Smooth muscle cell (in vitro differentiated cells): ENCODE measurements at regions not wholly inside any gene's neighbourhood (a gene's known extent, or its start where the extent isn't known, plus 50 kb on each side); places are given as distances from the start of the nearest gene placed in this dataset.

ENCODE experiments used
- DNase-seq: peaks from one replicate; lab custom pipeline; 2025; ENCODE audit not compliant: unreplicated experiment; lab: John Stamatoyannopoulos, UW
- H2AFZ ChIP-seq: fragments of 200-600 bp; sonication (generic); 2 replicates; pipeline ENCODE4 v1.6.0; 2016; ENCODE audit warnings: antibody characterized with exemption, low read depth, mild to moderate bottlenecking
- H3F3A ChIP-seq: fragments of 200-600 bp; sonication (generic); 2 replicates; pipeline ENCODE4 v1.6.0; 2017; ENCODE audit warnings: antibody characterized with exemption, low read depth
- H3K27ac ChIP-seq: fragments of 200-600 bp; sonication (generic); 2 replicates; pipeline ENCODE4 v1.5.1; 2016; ENCODE audit warnings: low read depth, mild to moderate bottlenecking
- H3K27me3 ChIP-seq: fragments of 200-600 bp; sonication (generic); 2 replicates; pipeline ENCODE4 v1.6.1; 2016; ENCODE audit warnings: low read depth, mild to moderate bottlenecking
- H3K36me3 ChIP-seq: fragments of 200-600 bp; sonication (generic); 2 replicates; pipeline ENCODE4 v1.5.1; 2016; ENCODE audit warnings: low read depth
- H3K4me1 ChIP-seq: fragments of 200-600 bp; sonication (generic); 2 replicates; pipeline ENCODE4 v1.5.1; 2016; ENCODE audit warnings: low read depth
- H3K4me2 ChIP-seq: fragments of 200-600 bp; sonication (generic); 2 replicates; pipeline ENCODE4 v1.6.0; 2016; ENCODE audit warnings: mild to moderate bottlenecking
- H3K4me3 ChIP-seq: fragments of 200-600 bp; sonication (generic); 2 replicates; pipeline ENCODE4 v1.5.1; 2016; ENCODE audit warnings: mild to moderate bottlenecking
- H3K79me2 ChIP-seq: fragments of 200-600 bp; sonication (generic); 2 replicates; pipeline ENCODE4 v1.6.0; 2016; ENCODE audit warnings: low read depth, mild to moderate bottlenecking
- H3K9ac ChIP-seq: fragments of 200-600 bp; sonication (generic); 2 replicates; pipeline ENCODE4 v1.6.0; 2016; ENCODE audit warnings: low read depth
- H3K9me3 ChIP-seq: fragments of 200-600 bp; sonication (generic); replicated peaks from 2 replicates; pipeline ENCODE4 v1.5.1; 2016; ENCODE audit warnings: low read depth
- H4K20me1 ChIP-seq: fragments of 200-600 bp; sonication (generic); 2 replicates; pipeline ENCODE4 v1.6.0; 2016; ENCODE audit warnings: low read depth
- WGBS: methylation state at CpG from one replicate; pipeline ENCODE4 v1.1.7; 2016; ENCODE audit warnings: low lambda C conversion rate; 5-methylcytosine and 5-hydroxymethylcytosine counted together
- TF ChIP-seq, protein P1 (sequence below): fragments of 200-600 bp; sonication (generic); IDR thresholded peaks from 2 replicates; pipeline ENCODE4 v1.5.1; 2017; ENCODE audit warnings: borderline replicate concordance, mild to moderate bottlenecking, antibody characterized with exemption; ENCODE audit not compliant: insufficient read depth, poor library complexity, severe bottlenecking

- TF ChIP-seq, protein P1, sequence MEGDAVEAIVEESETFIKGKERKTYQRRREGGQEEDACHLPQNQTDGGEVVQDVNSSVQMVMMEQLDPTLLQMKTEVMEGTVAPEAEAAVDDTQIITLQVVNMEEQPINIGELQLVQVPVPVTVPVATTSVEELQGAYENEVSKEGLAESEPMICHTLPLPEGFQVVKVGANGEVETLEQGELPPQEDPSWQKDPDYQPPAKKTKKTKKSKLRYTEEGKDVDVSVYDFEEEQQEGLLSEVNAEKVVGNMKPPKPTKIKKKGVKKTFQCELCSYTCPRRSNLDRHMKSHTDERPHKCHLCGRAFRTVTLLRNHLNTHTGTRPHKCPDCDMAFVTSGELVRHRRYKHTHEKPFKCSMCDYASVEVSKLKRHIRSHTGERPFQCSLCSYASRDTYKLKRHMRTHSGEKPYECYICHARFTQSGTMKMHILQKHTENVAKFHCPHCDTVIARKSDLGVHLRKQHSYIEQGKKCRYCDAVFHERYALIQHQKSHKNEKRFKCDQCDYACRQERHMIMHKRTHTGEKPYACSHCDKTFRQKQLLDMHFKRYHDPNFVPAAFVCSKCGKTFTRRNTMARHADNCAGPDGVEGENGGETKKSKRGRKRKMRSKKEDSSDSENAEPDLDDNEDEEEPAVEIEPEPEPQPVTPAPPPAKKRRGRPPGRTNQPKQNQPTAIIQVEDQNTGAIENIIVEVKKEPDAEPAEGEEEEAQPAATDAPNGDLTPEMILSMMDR: no peak
- Histone ChIP-seq H3K79me2 (no peaks in the 10 kb centered on the region), H2AFZ (no peak overlapping the region), H3K4me3 (no peak overlapping the region), H3K27me3 (no peaks in the 10 kb centered on the region), H3K9ac (no peak overlapping the region), H3K27ac (no peak overlapping the region), H3F3A (no peaks in the 10 kb centered on the region), H3K4me2 (no peak overlapping the region), H3K36me3 (no peaks in the 10 kb centered on the region), H3K4me1 (no peaks in the 10 kb centered on the region), H4K20me1 (no peaks in the 10 kb centered on the region), H3K9me3 (no peaks in the 10 kb centered on the region)
- 33% methylated on average over 1 of the region's 1 CpG for WGBS
- DNase-seq: no peak
Measured at GRCh38 chr3:157669416-157669815, 166.2 kb upstream of the VEPH1 start.

- no peak overlapping the region for H3K4me3 ChIP-seq
- no peak overlapping the region for H3K4me2 ChIP-seq
- TF ChIP-seq, protein P1: no peak
- no peak overlapping the region for H3K9ac ChIP-seq
- no peaks in the 10 kb centered on the region for H3K36me3 ChIP-seq
- no peaks in the 10 kb centered on the region for H3K9me3 ChIP-seq
- H3K4me1 ChIP-seq: no peaks in the 10 kb centered on the region
- no peaks in the 10 kb centered on the region for H4K20me1 ChIP-seq
- no peak overlapping the region for H3K27ac ChIP-seq
- H3K27me3 ChIP-seq: no peaks in the 10 kb centered on the region
- H3F3A ChIP-seq: no peaks in the 10 kb centered on the region
- H2AFZ ChIP-seq: no peak overlapping the region
- no peak for DNase-seq
- 89% methylated on average over 2 of the region's 2 CpGs for WGBS
- H3K79me2 ChIP-seq: no peaks in the 10 kb centered on the region
Measured at GRCh38 chr3:157667493-157667892, 164.3 kb upstream of the VEPH1 start.

DNA sequence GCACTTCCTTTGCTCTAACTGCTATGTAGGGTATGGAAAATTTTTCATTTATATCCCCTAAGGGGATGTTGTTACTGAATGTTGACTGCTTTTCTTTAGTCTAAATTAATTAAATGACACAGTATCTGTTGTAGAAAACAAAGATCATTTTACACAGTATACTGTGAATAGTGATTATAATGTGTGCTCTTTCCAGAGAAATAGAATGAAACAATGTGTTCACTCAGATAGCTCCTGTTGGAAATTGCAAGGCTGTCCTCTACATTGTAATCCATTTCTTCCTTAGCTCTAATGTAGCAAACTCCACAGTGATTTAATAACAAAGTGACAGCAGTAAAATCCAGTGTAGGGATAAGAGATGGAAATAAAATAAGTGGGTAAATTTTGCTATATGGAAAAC is 159.0 kb upstream of the VEPH1 start:
- Histone ChIP-seq H3K9ac (no peak overlapping the region), H3K4me3 (no peak overlapping the region), H3K27ac (no peak overlapping the region), H3F3A (no peaks in the 10 kb centered on the region), H4K20me1 (no peaks in the 10 kb centered on the region), H3K79me2 (no peaks in the 10 kb centered on the region), H3K27me3 (no peaks in the 10 kb centered on the region), H3K4me1 (no peaks in the 10 kb centered on the region), H2AFZ (no peak overlapping the region), H3K9me3 (no peaks in the 10 kb centered on the region), H3K36me3 (no peaks in the 10 kb centered on the region), H3K4me2 (no peak overlapping the region)
- no peak for DNase-seq
- TF ChIP-seq, protein P1: no peak

GRCh38 chr3:157660847-157661246 is 157.6 kb upstream of the VEPH1 start:
- no peaks in the 10 kb centered on the region for H3K79me2 ChIP-seq
- H3K4me2 ChIP-seq: no peak overlapping the region
- no peaks in the 10 kb centered on the region for H3K9me3 ChIP-seq
- no peak overlapping the region for H3K4me3 ChIP-seq
- no peaks in the 10 kb centered on the region for H3K27me3 ChIP-seq
- TF ChIP-seq, protein P1: no peak
- H3K9ac ChIP-seq: no peak overlapping the region
- no peak for DNase-seq
- no peak overlapping the region for H2AFZ ChIP-seq
- H3K4me1 ChIP-seq: no peaks in the 10 kb centered on the region
- H3K27ac ChIP-seq: no peak overlapping the region
- no peaks in the 10 kb centered on the region for H3F3A ChIP-seq
- no peaks in the 10 kb centered on the region for H3K36me3 ChIP-seq
- no peaks in the 10 kb centered on the region for H4K20me1 ChIP-seq
